ENCODE measurements at regions not wholly inside any gene's neighbourhood (a gene's known extent, or its start where the extent isn't known, plus 50 kb on each side); places are given as distances from the start of the nearest gene placed in this dataset.

DNA sequence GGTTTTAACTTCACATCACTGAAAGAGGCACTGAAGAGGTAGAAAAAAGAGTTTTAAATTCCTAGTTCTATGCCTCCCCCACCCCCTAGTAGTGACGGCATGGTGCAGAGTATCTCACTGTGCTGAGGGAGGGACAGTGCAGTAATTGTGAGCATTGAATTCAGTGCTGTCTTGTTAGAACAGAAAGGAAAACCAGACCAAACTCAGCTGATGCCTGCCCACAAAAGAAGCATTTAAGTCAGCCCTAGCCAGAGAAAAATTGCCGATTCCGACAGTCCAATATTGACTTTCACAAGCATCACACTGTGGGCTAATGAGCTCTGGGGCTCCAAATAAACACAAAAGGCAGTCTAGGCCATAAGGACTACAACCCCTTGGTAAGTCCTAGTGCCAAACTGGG lies 417.7 kb downstream of the AR start:
- TF ChIP-seq, protein P1, sequence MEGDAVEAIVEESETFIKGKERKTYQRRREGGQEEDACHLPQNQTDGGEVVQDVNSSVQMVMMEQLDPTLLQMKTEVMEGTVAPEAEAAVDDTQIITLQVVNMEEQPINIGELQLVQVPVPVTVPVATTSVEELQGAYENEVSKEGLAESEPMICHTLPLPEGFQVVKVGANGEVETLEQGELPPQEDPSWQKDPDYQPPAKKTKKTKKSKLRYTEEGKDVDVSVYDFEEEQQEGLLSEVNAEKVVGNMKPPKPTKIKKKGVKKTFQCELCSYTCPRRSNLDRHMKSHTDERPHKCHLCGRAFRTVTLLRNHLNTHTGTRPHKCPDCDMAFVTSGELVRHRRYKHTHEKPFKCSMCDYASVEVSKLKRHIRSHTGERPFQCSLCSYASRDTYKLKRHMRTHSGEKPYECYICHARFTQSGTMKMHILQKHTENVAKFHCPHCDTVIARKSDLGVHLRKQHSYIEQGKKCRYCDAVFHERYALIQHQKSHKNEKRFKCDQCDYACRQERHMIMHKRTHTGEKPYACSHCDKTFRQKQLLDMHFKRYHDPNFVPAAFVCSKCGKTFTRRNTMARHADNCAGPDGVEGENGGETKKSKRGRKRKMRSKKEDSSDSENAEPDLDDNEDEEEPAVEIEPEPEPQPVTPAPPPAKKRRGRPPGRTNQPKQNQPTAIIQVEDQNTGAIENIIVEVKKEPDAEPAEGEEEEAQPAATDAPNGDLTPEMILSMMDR (conservative IDR thresholded peaks at IDR 0.05; ENCODE audit: low read length): no peak
- no peak for TF ChIP-seq EZH2phosphoT487 (IDR thresholded peaks at IDR 0.05; ENCODE audit: borderline replicate concordance, low read depth, low read length)
